ENCODE measurements at regions not wholly inside any gene's neighbourhood (a gene's known extent, or its start where the extent isn't known, plus 50 kb on each side); places are given as distances from the start of the nearest gene placed in this dataset.
"Not testable (repeated sequence)": the region's sequence is repeated elsewhere in the genome, so short reads cannot be mapped to it uniquely, and the experiment has no call there.

- not testable (repeated sequence) for DNase-seq
Observed at GRCh38 chr4:183044924-183045640, 54.0 kb upstream of the WWC2 start.

- DNase-seq = no peak
Observed at GRCh38 chr4:183038436-183038835, 60.6 kb upstream of the WWC2 start.

DNA sequence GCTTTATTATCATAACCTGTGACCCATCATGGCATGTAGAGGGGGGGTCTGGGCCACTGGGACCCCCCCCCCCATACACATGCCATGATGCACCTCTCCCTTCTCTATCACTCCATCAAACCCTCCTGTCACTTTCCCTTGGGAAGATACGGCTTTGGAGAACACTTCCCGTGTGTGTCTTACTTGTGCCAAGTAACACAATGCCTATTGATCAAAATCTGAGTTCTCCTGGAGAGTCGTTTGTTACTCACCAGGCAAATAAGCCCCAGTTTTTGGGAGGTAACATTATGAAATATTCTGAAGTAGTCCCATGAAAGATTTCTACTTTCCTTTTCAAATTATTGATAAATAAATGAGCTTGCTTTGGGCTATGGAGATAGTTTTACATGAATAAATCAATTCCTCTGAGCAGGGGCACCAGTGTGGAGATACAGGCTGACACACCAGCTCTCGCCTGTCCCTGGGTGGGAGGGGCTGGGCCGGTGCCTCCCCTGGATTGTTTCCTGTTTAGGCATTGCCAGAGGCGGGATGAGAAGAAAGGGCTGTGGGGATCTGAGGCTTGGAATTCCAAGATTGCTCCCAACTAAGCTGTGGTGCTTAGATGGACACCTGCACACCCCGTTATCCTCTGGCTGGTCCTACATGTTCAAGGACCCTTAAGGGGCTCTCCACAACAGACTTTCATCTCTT, 63.2 kb upstream of the WWC2 start:
- no peak for DNase-seq

DNA sequence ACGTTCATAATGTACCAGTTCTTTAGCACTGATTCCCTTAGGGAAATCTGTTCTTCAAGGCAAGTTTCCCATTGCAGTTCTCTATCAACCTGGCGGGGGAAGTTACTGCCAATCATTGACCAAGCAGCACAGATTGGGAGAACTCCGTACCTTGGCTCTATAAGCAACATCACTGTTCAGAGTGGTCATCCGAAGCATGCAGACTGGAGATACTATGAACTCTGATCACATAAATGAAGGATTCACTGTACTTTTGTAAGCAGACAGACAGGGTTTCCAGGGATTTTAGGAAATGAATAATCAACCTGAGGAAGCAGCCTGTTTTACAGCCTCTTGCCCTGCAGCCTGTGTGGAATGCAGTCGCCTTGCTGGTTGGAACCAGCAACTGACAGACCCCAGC, 63.8 kb upstream of the WWC2 start:
- DNase-seq = no peak

DNA sequence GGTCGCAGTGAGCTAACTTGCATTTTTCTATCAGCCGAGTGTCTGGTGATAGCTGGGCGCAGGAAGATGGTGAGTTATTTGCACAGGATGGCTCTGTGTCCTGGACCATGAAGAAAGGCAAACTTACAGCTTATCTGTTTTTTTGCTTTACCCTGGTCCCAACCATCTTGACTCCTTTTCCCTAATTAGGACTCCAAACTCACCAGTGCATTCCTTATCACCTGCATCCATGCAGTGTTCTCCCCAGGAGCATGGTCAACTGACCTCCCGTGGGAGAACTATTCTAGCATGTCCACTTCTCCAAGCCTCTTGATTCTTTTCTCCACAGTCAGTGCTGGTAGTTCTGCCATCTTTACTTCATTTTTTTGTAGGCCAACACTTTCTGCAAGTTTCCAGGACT, 68.2 kb upstream of the WWC2 start:
- DNase-seq = no peak

DNA sequence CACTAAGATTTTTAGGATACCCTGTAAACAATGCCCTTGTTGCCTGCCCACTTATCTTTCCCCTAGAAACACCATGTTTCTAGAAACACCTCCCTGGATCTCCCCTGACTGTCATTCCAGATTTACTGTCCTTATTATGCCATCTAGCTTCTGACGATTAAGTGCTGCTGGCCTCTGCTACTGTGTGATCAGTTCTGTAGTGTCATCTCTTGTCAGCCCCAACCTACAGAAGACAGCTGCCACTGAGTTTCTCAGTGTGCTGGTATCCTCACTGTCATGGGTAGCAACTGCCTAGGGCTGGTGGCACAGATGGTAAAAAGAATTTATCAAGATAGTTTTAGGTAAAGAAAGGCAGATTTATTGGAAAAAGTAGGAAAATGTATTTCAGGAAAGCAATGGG, 68.7 kb upstream of the WWC2 start:
- DNase-seq = no peak

DNA sequence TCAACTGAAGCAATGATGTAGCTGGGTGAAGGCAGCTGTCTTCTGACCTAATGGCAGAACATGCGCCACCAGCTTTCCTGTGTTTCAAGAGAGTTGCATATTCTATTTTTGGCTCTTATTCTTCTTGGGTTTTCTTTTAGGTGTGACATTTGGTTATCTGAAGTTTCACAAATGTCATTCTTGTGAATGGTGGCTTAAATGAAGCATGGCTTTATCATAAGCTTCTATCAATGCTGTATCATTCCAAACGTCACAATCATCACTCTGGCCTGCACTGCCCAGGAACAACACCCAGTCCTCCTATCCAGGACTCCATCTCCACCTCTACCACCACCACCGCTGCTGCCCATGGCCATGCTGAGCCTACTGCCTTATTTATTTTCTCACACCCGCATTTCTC, 69.7 kb upstream of the WWC2 start:
- no peak for DNase-seq

GRCh38 chr4:183026701-183027100, 72.4 kb upstream of the WWC2 start:
- DNase-seq = no peak

DNA sequence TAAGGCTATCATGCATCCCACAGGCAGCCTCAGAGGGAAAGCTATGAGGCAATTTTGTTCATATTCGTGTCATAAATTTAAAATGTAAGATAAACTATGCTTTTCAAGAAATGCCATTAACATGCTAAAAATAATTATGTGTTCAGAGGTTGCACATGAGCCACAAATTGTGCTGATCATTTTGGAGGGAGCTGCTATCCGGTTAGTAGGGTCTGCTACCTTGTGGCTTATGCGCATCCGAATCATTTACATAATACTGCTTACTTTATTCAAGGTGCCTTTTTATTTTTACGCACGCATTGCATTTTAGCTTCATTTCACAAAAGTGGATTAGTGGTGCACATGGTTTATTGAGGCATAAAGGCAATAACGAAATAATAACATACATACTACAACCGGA, 76.4 kb upstream of the WWC2 start:
- no peak for DNase-seq

DNA sequence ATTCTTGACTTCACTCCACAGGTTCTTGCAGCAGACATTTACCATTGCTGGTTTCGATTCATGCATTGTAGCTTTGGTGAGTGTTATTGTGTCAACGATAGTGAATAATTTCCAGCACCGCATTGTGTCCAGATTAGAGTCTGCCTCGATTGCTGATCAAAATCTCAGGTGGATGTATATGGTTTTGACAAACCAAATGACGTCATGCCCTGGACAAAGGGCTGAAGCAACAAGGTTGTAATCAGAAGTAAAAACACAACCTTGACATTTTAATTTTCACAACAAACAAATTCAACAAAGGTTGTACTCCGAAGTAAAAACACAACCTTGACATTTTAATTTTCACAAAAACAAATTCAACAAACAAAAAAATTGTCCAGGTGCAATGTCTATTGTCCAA, 81.1 kb upstream of the WWC2 start:
- DNase-seq = no peak

DNA sequence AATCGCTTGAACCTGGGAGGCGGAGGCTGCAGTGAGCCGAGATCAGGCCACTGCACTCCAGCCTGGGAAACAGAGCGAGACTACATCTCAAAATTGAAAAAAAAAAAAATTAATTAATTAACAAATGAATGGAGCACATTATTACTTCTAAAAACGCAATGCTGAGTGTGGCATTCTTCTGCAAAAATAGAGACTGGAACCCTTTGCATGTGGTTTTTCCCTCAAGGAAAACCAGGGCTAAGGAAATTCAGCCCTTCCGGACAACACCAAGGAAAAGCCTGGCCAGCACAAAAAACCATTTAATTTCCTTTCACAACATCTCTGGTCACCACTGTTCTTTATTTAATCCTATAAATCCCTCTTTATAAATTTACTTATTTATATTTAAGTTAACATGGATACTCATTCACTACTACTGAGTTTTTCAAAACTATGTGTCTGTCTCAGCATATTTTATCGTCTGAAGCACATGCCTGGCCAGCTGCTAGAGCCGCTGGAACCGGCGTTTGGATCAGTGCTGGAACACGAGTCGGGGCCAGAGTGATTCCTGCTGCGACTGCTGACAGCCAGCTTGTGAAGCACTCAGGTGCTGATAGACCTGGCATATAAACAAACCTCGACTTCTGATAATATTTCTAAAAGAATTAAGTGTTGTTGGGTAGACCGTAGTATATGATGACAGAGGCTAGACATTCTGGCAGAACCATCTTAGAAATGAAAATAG, 84.5 kb upstream of the WWC2 start:
- DNase-seq = no peak

- DNase-seq = no peak
Observed at GRCh38 chr4:183013730-183014002, 85.4 kb upstream of the WWC2 start.

GRCh38 chr4:183012879-183013729, 86.0 kb upstream of the WWC2 start:
- no peak for DNase-seq

GRCh38 chr4:183011213-183011907, 87.7 kb upstream of the WWC2 start:
- DNase-seq = no peak

DNA sequence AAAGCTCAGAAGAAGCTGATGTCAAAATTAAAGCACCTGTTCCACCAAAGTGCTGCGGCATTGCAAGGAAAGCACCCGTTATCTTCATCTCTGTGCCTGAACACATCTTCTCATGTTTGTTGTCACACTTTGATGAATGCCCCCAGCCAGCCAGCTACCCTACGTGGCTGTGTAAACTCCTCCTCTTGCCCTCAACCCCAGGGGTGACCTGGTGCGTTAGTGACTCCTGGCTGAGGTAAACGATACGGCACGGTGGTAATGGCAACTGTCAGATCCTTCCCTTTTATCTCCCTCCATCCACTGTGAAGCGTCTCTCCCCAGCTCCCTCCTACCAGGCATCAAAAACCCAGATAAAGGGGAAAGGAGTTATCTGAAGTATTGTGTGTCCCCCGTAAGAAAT, 90.6 kb upstream of the WWC2 start:
- DNase-seq = no peak

DNA sequence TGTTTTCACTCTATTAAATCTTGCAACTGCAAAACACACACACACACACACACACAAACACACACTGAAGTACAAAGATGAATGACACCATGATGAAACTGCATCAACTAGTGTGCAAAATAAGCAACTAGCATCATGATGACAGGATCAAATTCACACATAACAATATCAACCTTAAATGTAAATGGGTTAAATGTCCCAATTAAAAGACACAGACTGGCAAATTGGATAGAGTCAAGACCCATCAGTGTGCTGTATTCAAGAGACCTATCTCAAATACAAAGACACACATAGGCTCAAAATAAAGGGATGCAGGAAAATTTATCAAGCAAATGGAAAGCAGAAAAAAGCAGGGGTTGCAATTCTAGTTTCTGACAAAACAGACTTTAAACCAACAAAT, 87.2 kb upstream of the DCTD start:
- not testable (repeated sequence) for DNase-seq

GRCh38 chr4:182994171-182994570, 77.0 kb upstream of the DCTD start:
- no peak for DNase-seq

DNA sequence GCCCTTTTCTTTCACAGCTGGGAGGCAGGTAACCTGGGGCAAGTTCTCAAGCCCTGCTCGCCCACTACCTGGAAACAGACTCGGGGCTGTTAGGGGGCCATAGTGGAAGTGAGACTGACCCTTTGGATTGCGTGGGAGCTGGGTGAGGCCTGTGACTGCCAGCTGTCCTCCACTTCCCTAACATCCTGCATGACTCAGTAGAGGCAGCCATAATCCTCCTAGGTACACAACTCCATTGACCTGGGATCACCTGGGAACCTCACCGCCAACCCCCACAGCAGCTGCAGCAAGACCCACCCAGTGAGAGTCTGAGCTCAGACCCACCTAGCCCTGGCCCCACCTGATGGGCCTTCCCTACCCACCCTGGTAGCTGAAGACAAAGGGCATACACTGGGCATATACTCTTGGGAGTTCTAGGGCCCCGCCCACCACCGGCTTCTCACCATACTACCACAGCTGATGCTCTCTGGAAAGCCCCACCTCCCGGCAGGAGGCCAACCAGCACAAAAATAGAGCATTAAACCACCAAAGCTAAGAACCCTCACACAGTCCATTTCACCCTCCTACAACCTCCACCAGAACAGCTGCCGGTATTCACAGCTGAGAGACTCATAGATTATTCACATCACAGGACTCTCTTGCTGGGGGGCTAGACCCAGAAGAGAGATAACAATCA, 61.1 kb upstream of the DCTD start:
- DNase-seq = no peak

DNA sequence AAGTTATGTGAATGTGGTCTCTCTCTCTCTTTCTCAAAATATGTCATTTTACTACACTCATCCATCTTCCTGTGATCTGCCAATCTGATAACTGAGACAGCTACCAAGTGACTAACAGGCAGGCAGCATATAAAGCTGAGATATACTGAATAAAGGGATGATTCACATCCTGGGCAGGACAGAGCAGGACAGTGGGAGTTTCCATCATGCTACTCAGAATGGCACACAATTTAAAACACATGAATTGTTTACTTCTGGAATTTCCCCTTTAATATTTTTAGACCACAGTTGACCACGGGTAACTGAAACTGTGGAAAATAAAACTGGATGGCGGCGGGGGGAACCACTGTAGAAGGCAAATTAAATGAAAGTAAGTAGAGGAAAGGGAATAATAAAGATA, 58.6 kb upstream of the DCTD start:
- peak; percentile 3 for DNase-seq

- no peak for DNase-seq
Observed at GRCh38 chr4:182973941-182974340, 56.8 kb upstream of the DCTD start.

GRCh38 chr4:182973511-182973911, 56.3 kb upstream of the DCTD start:
- DNase-seq = no peak

DNA sequence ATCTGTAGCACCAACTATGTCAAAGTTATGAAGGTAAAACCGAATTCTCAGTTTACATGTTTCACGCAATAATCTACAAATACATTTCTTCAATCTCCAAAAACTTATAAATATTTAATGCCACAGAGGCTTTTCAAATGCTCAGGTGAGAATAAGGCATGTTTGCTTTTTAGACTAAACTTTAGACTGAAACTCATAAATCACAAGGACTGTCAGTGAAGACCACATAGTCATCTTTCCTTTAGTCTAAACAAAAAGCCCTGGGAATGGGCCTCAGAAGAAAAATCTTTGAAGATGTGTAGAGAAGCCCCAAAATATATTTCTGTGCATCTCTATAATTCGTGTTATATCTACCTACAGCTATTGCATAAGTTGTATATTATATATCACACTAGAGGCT, 54.5 kb upstream of the DCTD start:
- DNase-seq = no peak
